ENCODE measurements at regions not wholly inside any gene's neighbourhood (a gene's known extent, or its start where the extent isn't known, plus 50 kb on each side); places are given as distances from the start of the nearest gene placed in this dataset.

GRCh38 chr5:93925321-93925720 is 183.9 kb upstream of the POU5F2 start:
- TF ChIP-seq, protein P1, sequence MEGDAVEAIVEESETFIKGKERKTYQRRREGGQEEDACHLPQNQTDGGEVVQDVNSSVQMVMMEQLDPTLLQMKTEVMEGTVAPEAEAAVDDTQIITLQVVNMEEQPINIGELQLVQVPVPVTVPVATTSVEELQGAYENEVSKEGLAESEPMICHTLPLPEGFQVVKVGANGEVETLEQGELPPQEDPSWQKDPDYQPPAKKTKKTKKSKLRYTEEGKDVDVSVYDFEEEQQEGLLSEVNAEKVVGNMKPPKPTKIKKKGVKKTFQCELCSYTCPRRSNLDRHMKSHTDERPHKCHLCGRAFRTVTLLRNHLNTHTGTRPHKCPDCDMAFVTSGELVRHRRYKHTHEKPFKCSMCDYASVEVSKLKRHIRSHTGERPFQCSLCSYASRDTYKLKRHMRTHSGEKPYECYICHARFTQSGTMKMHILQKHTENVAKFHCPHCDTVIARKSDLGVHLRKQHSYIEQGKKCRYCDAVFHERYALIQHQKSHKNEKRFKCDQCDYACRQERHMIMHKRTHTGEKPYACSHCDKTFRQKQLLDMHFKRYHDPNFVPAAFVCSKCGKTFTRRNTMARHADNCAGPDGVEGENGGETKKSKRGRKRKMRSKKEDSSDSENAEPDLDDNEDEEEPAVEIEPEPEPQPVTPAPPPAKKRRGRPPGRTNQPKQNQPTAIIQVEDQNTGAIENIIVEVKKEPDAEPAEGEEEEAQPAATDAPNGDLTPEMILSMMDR (IDR thresholded peaks at IDR 0.05; ENCODE audit: extremely low read depth, insufficient read depth, missing control alignments) = no peak
- in situ Hi-C loops (cut with MboI; ENCODE audit: low pct_unique_long_range_greater_than_20kb, low sequenced_read_pairs, unreplicated experiment) = no loop called here
- no peak for DNase-seq (ENCODE audit: low spot score)

GRCh38 chr5:93924628-93925027 is 183.2 kb upstream of the POU5F2 start:
- no peak for DNase-seq (ENCODE audit: low spot score)
- TF ChIP-seq, protein P1 (IDR thresholded peaks at IDR 0.05; ENCODE audit: extremely low read depth, insufficient read depth, missing control alignments) = no peak
- in situ Hi-C loops (cut with MboI; ENCODE audit: low pct_unique_long_range_greater_than_20kb, low sequenced_read_pairs, unreplicated experiment) = loop anchor here (25.0 kb wide), 1 partner anchor 312 kb away; no protein-coding TSS in a partner anchor

GRCh38 chr5:93922551-93922950 is 181.2 kb upstream of the POU5F2 start:
- TF ChIP-seq, protein P1 (IDR thresholded peaks at IDR 0.05; ENCODE audit: extremely low read depth, insufficient read depth, missing control alignments) = no peak
- in situ Hi-C loops (cut with MboI; ENCODE audit: low pct_unique_long_range_greater_than_20kb, low sequenced_read_pairs, unreplicated experiment) = loop anchor here (25.0 kb wide), 1 partner anchor 310 kb away; no protein-coding TSS in a partner anchor
- no peak for DNase-seq (ENCODE audit: low spot score)

DNA sequence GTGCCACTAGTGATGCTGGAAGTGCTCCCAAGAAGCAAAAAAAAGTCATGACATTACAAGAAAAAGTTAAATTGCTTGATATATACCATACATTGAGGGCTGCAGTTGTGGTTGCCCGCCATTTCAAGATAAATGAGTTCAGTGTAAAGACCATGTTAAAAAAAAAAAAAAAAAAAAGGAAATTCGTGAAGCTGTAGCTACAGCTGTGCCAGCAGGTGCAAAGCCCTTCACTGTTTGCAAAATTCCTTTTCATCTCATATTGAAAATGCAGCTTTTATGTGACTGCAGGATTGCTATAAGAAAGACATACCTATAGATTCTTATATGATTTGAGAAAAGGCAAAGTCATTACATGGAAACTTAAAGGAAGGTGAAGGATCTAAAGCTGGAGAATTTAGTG is 179.6 kb upstream of the POU5F2 start:
- TF ChIP-seq, protein P1 (IDR thresholded peaks at IDR 0.05; ENCODE audit: extremely low read depth, insufficient read depth, missing control alignments) = no peak
- in situ Hi-C loops (cut with MboI; ENCODE audit: low pct_unique_long_range_greater_than_20kb, low sequenced_read_pairs, unreplicated experiment) = loop anchor here (25.0 kb wide), 1 partner anchor 309 kb away; no protein-coding TSS in a partner anchor
- DNase-seq (ENCODE audit: low spot score) = no peak

DNA sequence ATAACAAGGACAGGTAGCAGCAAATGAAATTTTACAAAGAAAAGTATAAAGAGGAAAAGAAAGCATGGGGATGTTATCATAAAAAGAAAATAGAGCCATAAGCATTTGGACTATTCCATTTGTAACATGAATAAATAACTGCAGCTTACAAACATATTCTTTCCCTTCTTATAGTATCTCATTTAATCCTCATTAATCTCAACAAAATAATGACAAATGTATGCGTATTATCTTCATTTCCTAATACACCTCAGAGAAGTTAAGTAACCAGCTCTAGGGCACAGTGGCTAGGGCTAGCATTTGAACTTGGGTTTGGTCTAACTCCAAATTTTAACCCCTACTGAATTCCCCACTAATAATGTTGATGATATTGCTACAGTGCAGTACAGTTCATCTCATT is 175.5 kb upstream of the POU5F2 start:
- in situ Hi-C loops (cut with MboI; ENCODE audit: low pct_unique_long_range_greater_than_20kb, low sequenced_read_pairs, unreplicated experiment) = loop anchor here (25.0 kb wide), 1 partner anchor 305 kb away; no protein-coding TSS in a partner anchor
- DNase-seq (ENCODE audit: low spot score) = no peak
- TF ChIP-seq, protein P1 (IDR thresholded peaks at IDR 0.05; ENCODE audit: extremely low read depth, insufficient read depth, missing control alignments) = no peak

DNA sequence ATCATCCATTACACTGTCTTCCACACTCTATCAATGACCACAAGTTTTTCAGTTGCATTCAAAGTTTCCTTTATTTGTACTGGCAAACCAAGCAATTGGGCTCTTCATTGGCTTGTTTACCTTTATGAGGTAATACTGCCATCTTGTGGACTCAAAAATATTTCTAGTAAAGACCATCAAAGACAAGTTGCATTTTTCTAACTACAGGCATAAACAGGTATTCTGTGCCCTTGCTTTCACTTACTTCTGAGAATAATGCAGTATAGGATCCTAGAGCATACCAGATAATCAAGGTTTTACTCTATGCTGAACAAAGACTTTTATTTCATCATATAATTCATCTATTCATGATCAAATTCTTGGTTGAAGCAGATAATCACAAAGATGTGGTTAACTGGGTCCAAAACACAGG is 173.7 kb upstream of the POU5F2 start:
- TF ChIP-seq, protein P1 (IDR thresholded peaks at IDR 0.05; ENCODE audit: extremely low read depth, insufficient read depth, missing control alignments) = peak; percentile 43
- in situ Hi-C loops (cut with MboI; ENCODE audit: low pct_unique_long_range_greater_than_20kb, low sequenced_read_pairs, unreplicated experiment) = loop anchor here (25.0 kb wide), 1 partner anchor 303 kb away; no protein-coding TSS in a partner anchor

More for the DNA sequence above, 173.7 kb upstream of the POU5F2 start:
- DNase-seq (ENCODE audit: low spot score) = peak; percentile 20

Data from GM13977 (cell line).